GM11168 (cell line): ENCODE measurements at regions not wholly inside any gene's neighbourhood (a gene's known extent, or its start where the extent isn't known, plus 50 kb on each side); places are given as distances from the start of the nearest gene placed in this dataset.
"Not testable (repeated sequence)": the region's sequence is repeated elsewhere in the genome, so short reads cannot be mapped to it uniquely, and the experiment has no call there.

Source experiments
- in situ Hi-C: fragments of 300-500 bp; cut with MboI; formaldehyde crosslinking; loops from one replicate; pipeline ENCODE4 v1.12.0; 2022; ENCODE audit warnings: low sequenced_read_pairs; ENCODE audit not compliant: unreplicated experiment

DNA sequence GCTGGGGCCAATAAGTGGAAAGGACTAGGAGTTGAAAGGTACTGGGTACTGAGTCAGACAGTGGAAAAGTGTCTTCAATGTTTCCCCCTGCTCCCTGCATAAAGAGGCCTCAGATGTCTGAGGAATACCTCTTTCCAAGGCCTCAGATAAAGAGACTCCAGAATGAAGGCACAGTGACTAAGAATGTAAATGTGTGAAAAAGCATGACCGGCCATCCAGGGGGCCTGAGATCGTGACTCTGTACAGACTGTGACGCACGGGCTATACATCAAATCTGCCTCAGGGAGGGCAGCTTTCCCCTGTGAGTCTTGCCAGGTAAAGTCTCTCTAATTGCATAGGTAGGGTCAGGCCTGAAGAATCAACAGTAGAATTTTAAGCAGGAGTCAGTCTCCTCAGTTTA is 1690.5 kb downstream of the KCNT2 start:
- in situ Hi-C loops = no loop called here

DNA sequence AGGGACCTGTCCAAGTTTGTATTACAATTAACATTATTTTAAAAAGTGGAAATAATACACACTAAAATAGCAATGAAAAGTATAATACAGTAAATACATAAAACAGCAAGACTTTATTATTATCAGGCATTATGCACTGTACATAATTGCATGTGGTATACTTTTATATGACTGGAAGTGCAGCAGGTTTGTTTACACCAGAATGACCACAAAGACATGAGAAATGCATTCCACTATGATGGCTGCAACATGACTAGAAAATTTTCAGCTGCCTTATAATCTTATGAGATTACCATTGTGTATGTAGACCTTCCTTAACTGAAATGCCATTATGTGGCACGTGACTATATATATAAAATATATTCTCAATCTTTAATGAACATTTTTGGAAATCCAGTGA is 1699.6 kb downstream of the KCNT2 start:
- in situ Hi-C loops = no loop called here

DNA sequence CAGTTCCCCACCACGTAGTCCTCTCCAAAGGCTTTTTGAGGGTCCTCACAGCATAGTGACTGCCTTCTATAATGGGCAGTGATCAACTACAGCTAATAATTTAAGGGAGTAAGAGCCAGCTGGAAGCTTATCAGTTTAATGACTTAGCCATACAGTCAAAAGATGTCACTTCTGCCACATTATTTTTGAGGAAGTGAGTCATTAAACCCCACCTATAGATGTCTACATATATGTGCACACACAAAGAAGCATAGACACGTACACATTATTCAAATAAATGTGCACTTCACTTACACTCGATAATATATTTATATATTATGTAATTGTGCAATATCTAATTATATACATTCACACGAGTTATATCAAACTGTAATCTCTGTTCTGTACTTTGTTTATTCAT is 1704.7 kb downstream of the KCNT2 start:
- in situ Hi-C loops = no loop called here

DNA sequence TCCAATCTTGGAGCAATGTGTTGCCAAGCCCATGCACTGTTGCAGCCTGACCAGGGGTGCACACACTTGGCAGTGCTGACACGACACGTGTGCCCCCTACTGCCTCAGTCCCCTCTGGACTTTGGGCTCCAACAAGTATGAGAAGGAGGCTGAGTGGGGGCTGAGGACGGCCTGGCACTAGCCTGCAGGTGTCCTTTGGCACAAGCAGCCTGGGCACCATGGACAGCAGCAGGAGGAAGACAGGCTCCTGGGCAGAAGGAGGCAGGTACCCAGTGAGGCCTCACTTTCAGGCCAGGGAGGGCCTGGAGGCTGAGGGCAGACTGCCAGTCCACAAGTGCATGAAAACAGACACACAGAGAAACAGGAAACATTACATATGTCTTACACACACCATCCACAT is 1702.9 kb upstream of the B3GALT2 start:
- in situ Hi-C loops = no loop called here

DNA sequence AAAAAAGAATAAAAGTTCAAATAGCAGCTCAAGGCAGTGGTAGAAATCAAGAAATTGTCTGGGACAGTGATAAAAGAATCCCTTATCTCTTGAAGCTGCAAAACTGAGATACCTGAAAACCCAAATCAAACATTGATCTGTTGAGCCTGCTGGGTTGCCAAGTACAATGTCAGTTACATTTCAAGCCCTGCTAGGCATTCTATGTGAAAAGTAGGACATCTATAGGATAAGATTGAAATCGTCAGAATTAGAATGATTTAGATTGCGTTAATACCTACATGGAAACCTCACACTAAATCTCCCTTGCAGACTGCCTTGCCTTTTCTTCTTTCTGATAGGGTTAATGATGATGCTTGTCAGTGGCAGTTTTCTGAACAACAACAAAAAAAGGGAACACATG is 1684.4 kb upstream of the B3GALT2 start:
- in situ Hi-C loops = no loop called here

DNA sequence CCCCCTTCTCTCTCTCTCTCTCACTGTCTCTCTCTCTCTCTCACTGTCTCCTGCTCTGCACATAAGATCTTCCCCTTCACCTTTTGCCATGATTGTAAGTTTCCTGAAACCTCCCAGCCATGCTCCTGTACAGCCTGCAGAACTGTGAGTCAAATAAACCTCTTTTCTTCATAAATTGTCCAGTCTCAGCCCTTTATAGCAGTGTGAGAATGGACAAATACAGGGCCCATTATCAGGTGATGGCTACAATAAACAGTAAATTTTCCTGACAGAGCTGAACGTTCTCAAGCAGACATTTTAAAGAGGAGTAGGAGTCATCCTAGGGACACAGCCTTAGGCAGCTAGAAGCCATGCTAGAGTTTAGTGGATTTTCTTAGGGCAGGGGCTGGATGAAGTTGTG is 1679.7 kb upstream of the B3GALT2 start:
- in situ Hi-C loops = no loop called here

DNA sequence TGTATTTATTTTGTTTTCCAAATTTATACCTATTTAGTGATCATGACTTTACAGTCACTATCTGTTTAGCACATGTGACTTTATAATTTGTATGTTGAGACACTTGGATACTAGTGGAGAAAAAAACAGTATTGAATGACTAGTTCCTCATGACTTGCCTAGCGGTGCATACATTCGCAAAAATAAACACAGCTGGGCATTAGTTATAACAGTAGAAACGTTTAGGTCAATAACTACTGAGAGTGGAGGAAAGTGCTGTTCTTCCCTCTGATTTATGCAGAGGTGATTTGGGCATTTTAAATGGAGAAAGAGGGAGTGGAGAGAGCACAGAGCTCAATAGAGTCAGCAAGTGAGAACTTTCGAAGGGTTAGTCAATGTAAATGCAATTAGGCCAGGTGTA is 1679.0 kb upstream of the B3GALT2 start:
- in situ Hi-C loops = no loop called here

DNA sequence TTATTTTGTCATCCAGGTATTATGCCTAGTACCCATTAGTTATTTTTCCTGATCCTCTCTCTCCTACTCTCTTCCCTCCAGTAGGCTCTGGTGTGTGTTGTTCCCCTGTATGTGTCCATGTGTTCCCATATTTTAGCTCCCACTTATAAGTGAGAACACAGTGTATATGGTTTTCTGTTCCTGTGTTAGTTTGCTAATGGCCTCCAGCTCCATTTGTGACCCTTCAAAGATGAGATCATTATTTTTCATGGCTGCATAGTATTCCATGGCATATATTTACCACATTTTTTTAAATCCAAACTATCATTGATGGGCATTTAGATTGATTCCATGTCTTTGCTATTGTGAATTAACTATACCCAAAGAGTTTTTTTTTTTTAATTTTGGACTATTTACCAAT is 1675.7 kb upstream of the B3GALT2 start:
- in situ Hi-C loops = no loop called here

DNA sequence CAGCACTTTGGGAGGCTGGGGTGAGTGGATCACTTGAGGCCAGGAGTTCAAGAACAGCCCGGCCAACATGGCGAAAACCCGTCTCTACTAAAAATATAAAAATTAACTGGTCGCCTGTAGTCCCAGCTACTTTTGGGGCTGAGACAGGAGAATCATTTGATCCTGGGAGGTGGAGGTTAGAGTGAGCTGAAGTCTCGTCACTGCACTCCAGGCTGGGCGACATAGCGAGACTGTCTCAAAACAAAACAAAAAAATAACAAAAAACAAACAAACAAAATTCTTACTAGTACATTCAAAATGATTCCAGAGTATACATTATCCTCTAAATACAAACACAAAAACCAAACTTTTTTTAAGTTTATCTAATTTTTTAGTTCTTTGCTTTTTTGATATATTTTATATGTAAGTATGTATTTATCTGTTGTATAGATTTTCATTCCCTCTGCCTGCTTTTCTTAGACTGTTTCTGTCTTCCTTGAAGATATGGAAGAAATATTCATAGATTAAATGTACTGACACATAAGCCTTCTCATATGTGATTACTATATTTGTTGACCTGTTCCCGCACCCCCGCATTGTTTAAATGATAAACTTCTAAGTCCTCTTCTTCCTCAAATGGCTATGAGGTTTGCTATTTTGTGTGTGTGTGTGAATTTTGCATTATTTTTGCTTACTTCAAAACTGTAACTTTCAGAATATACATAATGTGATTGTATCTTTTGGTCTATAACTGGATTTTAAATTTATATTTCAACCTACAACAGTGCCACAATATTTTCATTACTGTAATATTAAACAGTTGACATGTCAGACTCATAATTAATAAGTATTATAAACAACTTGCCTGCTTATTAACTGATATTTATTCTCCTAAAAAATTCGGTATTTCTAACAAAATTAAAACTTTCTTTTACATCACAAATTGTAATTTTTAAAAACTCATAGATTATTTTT is 1674.1 kb upstream of the B3GALT2 start:
- in situ Hi-C loops = no loop called here

DNA sequence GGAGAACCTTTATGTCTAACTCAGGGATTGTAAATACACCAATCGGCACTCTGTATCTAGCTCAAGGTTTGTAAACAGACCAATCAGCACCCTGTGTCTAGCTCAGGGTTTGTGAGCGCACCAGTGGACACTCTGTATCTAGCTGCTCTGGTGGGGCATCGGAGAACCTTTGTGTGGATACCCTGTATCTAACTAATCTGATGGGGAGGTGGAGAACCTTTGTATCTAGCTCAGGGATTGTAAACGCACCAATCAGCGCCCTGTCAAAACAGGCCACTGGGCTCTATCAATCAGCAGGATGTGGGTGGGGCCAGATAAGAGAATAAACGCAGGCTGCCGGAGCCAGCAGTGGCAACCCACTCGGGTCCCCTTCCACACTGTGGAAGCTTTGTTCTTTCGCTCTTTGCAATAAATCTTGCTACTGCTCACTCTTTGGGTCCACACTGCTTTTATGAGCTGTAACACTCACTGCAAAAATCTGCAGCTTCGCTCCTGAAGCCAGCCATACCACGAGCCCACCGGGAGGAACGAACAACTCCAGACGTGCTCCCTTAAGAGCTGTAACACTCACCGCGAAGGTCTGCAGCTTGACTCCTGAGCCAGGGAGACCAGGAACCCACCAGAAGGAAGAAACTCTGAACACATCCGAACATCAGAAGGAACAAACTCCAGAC is 1673.2 kb upstream of the B3GALT2 start:
- in situ Hi-C loops = not testable (repeated sequence)

DNA sequence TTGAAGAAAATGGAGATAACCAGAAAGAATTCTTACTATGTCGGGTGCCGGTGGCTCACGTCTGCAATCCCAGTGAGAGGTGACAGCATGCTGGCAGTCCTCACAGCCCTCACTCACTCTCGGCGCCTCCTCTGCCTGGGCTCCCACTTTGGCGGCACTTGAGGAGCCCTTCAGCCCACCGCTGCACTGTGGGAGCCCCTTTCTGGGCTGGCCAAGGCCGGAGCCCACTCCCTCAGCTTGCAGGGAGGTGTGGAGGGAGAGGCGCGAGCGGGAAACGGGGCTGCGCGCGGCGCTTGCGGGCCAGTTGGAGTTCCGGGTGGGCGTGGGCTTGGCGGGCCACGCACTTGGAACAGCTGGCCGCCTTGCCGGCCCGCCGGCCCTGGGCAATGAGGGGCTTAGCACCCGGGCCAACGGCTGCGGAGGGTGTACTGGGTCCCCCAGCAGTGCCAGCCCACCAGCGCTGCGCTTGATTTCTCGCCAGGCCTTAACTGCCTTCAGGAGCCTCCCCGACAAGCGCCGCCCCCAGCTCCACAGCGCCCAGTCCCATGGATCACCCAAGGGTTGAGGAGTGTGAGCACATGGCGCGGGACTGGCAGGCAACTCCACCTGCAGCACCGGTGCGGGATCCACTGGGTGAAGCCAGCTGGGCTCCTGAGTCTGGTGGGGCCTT is 1672.5 kb upstream of the B3GALT2 start:
- in situ Hi-C loops = not testable (repeated sequence)

DNA sequence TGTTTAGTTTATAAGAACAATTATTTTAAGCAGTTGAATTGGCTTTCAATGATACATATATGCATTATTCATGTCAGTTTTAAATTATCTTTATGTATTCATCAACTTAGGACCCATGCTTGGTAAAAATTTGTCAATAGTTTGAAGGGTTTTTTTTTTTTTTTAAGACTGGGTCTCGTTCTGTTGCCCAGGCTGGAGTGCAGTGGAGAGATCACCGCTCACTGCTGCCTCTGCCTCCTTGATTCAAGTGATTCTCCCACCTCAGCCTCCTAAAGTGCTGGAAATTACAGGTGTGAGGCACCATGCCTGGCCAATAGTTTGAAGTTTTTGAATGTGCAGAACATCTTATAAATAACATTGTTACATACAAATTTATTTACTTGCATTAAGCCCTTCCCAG is 1671.0 kb upstream of the B3GALT2 start:
- in situ Hi-C loops = no loop called here

DNA sequence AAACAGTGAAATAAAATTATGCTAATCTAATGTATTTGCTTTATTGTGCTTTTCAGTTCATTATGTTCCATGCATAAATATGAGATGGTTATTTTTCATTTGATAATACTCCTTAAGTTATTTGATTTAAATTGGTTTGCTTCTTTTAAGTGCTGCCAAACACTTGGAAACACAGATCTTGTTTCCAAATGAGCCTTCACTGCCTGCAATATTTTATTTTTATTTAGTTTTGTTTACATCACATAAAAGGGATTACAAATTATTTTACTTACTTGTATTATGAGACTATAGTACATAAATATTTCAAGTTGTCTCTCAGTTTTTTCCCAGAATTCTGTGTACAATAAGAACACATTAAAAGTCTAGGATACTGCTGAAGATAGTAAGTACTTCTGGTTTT is 1662.4 kb upstream of the B3GALT2 start:
- in situ Hi-C loops = no loop called here

DNA sequence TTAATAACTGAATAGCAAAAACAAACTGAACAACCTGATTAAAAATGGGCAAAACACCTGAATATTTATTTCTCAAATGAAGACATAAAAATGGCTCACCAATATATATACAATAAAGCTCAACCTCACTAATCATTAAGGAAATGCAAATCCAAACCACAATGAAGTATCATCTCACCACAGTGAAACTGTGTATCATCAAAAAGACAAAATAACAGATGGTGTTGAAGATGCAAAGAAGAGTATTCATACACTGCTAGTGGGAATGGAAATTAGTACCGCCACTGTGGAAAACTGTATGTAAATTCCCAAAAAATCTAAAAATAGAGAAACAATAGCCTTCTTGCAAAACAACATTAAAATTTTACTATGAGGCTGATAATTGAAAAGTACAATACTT is 1660.1 kb upstream of the B3GALT2 start:
- in situ Hi-C loops = no loop called here

DNA sequence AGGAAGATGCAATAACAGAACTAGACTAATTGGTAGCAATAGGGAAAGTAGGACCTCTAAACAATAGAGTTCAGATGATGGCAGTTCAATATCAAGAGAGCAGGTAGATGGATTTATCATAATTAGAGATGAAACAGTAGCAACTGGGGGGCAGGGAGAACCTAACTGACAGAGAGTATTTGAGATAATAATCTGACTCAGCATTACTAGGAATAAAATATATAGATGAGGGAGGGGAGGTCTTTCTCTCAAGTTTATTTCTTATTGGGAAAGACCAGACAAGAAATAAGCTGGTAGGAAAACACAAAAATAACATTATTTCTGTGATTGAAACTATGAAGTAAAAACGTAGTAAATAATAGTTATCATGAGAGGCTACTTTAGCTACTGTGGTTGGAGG is 1656.7 kb upstream of the B3GALT2 start:
- in situ Hi-C loops = no loop called here

DNA sequence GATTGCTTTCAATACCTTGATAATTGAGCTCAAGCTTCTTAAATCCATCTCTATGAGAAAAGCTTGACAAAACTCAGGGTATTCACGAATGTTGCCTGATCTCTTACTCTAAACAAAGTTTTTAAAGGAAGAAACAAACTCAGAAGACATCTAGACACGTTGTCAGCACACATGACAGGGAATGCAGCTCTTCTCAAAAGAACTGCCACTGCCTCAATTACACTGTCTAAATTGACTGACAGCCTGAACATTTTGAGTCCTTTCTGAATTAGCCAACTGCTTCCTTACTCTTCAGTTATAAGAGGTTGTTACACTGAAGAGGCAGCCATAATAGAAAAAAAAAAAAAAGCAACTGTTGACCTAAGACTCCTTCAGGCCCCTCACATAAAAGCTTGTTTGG is 1646.7 kb upstream of the B3GALT2 start:
- in situ Hi-C loops = no loop called here

DNA sequence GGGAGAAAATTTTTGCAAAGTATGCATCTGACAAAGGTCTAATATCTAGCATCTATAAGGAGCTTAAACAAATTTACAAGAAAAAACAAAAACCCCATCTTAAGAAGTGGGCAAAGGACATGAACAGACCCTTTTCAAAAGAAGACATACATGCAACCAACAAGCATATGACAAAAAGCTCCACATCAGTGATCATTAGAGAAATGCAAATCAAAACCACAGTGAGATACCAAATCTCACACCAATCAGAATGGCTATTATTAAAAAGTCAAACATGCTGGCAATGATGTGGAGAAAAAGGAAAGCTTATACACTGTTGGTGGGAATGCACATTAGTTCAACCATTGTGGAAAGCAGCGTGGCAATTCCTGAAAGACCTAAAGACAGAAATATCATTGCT is 1645.2 kb upstream of the B3GALT2 start:
- in situ Hi-C loops = not testable (repeated sequence)

DNA sequence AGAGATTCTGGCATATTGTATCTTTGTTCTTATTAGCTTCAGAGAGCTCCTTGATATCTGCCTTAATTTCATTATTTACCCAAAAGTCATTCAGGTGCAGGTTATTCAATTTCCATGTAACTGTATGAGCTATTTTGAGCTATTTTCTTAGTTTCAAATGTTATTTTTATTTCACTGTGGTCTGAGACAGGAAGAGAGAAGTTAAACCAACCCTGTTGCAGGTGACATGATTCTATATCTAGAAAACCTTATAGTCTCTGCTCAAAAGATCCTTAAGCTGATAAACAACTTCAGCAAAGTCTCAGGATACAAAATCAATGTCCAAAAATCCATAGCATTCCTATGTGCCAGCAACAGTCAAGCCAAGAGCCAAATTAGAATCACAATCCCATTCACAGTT is 1644.0 kb upstream of the B3GALT2 start:
- in situ Hi-C loops = no loop called here

DNA sequence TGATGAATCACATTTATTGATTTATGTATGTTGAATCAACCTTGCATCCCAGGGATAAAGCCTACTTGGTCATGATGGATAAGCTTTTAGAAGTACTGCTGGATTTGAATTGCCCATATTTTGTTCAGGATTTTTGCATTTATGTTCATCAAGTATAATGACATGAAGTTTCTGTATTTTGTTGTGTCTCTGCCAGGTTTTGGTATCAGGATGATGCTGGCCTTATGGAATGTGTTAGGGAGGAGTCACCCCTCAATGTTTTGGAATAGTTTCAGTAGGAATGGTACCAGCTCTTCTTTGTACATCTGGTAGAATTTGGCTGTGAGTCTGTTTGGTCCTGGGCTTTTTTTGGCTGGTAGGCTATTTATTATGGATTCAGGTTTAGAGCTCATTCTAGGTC is 1643.1 kb upstream of the B3GALT2 start:
- in situ Hi-C loops = no loop called here

DNA sequence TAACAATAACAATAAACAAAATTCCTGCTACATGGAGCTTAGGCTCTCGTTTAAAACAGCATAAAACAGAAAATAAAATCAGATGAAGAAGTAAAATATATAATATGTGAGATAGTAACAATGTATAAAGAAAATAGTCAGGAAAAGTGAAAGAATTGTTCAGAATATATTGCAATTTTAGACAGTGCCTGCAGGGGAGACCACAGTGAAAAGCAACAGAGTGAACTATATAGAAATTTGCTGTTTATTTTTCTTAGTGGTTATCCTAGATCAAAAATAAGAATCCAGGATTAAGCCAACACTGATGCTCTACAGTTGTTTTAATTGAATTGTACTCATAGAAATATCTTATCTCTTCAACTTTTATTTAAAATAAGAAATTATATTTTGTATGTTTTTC is 1639.0 kb upstream of the B3GALT2 start:
- in situ Hi-C loops = no loop called here

DNA sequence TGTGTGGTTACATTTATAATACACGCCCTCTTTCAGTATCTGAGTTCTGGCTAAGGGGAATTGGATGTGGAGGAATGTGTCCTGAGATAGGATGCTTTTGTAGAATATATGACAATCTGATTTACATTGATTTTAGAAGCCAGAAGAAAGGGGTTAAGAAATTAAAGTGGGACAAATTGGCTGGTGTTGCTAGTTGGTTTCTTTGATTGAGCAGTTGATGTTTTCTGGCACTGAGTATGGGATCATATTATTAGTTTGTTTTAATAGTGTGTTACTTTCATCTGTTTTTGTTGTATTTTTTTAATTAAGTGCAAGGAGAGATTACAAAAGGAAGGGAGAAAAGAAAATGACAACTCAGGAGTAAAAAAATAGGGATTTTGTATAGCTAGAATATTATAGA is 1634.7 kb upstream of the B3GALT2 start:
- in situ Hi-C loops = no loop called here
